GM18526 (cell line): ENCODE measurements at regions not wholly inside any gene's neighbourhood (a gene's known extent, or its start where the extent isn't known, plus 50 kb on each side); places are given as distances from the start of the nearest gene placed in this dataset.

Experiments
- POLR2A ChIP-seq: IDR thresholded peaks from 3 replicates; pipeline ENCODE4 v1.6.1; 2011; ENCODE audit not compliant: insufficient read length; ENCODE audit errors: extremely low read depth

DNA sequence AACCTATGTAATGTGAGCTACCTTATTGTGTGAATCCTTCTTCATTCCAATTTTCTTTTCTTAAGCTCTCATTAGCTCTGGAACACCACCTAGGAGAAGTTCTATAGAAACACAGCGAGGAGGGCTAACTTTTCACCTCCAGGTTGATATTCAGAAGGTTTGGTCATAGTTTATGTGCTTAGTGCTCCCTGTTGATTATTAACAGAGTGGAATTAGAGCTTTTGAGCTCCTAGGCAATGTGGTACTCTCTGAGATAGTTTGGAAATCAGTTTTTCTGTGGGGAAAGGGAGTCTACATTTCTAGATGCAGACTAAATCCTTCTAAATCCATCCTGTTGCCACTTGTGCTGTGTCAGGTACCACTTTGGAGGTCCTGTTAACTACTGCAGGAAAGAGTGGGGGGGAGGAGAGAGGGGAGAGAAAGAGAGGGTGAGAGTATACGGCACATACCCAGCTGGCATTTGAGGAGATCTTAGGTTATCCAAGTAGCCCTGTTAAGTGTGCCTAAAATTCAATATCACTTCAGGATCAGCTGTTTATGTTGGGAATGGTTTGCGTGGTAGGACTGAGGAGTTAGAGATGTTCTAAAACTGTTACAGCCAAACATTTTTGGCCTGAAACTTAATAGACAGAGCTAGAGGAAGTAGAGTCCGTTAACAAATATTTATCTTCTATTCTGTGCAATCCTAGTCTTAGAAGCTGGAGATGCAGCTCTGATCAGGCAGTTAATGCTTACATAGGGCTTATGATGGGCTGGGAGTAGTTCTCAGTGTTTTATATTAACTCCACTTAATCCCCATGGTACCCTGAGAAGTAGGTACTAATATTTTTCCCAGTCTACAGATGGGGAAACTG, 117.5 kb upstream of the PROK2 start:
- TF ChIP-seq POLR2A: no peak

DNA sequence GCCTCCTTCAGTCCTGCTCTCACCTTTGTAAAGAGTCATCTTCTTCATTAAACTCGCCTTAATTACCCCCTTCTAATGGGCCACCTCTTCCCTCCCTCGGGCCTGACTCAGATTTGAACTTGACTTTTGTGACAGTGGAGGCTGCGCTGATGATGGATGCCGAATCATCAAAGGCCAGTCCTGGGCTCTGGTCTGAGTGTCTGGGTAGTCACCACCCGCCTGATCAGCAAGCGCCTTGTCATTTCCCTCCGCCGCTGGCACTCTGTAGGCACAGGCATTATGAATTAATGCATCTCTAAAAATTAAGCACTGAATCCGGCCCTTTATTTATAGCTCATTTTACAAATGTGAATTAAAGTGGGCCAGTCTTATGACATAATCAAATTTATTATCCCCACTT, 116.7 kb upstream of the PROK2 start:
- TF ChIP-seq POLR2A: no peak

DNA sequence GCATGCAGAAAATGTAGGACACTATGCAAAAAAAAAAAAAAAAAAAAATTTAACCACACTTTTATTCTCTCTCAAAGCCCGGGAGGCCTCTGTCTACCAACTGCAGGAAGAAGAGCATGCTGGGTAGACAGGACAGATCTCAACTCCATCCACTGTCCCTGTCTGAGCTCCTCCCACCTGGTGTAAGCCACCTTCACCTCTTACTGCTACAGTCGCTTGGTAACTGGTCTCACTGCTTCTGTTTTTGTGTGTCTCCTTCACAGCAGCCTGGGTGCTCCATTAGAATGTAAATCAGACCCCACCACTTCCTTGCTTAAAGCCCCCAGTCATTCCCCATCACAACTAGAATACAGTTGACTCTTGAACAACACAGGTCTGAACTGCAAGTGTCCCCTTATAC, 115.1 kb upstream of the PROK2 start:
- no peak for TF ChIP-seq POLR2A

DNA sequence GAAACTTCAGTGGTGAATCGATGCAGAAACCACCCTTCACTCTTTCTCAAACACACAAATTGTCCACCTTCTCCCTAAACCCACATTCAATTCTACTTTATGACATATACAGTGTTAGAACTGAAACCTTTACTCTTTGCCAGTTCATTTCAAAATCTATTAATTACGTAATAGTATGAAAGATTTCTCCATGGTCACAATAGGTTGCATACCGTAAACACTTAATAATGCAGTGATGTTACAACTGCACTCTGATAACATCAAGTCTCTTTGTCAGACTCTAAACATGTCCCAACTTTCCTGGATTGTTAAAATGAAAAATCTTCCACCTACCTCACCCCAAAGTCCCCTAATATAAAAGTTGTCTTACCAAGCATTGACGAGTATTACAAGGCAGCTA, 111.8 kb upstream of the PROK2 start:
- no peak for TF ChIP-seq POLR2A

DNA sequence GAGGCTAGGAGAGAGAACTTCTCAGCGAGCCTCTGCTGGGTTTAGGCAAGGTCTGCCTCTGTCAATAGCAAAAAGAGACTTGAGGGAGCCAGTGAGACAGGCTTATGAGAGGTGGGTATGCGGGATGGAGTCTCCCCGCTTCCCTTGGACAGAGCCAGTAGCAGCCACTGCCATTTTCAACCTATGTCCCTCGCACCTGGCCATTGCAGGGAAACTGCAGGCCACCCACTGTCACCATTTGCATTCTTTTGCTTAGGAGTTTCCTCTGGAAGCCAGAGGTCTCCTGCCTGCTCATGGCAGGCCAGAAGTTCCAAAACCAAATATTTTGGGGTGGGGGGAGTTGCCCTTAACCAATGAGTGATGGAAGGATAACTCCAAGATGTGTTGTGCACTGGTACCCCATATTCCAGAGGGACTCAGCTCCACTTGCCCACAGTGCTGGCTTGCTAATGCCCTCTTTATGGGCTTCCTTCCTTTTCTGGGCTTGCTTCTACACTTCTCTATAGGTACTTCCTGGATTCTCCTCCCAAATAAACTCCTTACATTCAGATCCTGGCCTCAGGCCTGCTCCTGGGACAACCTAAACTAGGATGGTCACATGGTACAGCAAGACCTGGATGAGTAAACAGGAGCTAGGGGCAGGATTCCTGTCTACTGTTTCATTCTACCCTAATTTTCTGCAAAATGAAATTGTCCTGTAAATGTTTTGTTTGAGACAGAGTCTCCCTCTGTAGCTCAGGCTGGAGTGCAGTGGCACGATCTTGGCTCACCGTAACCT, 108.9 kb upstream of the PROK2 start:
- no peak for TF ChIP-seq POLR2A

DNA sequence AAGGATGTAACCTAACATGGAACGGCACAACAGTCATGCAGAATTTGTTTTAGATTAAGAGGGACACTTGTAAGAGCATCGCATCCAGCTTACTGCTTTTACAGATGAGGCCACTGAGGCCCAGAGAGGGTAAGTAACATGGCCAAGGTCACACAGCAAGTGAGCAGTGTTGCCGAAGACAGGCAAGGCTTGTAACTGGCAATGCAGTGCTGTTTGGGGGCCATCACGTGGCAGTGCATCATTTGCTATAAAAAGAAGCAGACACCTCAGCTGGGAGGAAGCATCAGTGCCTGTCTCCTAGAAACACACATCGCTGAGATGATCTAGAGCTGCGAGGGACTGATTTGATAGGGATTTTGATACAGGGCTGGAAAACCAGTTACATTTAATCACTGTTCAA, 108.2 kb upstream of the PROK2 start:
- no peak for TF ChIP-seq POLR2A

DNA sequence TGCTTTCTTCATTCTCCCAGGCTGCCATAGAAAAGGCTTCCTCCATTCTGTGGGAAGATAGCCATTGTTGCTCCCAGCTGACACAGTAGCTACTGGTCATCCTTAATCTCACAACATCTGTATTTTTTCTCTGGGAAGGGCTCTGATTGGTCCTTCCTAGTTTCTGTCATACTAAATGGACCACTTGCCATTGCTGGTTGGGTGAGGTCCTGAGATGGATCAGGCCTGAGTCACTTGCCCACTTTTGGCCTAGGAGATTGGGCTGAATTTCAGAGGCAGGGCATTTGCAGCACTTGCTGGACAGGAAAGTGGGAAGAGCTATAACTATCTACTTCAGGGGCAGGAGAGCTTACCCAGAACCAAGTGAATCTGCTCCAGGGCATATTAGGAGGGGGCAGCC, 106.5 kb upstream of the PROK2 start:
- no peak for TF ChIP-seq POLR2A

DNA sequence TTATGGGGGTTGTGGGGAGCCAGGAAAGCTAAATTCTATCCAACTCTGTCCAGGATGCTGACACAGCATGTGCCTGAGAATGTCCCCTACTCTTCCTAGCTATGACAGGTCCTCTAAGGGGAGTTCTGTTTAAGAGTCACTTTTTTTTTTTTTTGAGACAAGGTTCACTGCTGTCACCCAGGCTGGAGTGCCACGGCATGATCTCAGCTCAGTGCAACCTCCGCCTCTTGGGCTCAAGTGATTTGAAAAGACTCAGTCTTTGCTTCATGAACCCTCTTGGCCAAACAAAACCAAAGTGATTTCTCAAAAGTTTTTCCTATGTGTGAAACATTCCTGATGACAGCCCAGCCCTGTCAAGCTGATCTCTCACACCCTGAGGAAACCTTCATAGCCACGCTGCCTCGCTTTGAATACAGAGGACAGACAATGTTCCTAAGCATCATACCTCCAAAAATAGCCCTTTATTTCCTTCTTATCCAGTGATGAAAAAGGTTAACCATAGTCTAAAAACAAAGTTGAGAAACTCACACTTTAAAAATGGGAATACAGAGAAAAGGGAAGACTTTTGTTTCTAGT, 105.5 kb upstream of the PROK2 start:
- TF ChIP-seq POLR2A: no peak

DNA sequence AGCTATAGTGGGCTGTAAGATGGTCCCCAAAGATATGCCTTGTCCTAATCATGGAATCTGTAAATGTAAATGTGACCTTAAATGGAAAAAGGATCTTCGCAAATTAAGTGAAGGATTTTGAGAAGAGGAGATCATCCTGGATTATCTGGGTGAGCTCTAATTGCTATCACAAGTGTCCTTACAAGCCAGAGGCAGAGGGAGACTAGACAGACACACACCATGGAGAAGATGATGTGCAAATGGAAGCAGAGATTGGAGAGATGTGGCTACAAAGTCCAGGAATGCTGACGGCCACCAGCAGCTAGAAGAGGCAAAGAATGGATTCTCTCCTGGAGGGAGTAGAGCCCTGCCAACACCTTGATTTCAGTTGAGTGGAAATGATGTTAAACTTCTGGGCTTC, 102.3 kb upstream of the PROK2 start:
- no peak for TF ChIP-seq POLR2A

DNA sequence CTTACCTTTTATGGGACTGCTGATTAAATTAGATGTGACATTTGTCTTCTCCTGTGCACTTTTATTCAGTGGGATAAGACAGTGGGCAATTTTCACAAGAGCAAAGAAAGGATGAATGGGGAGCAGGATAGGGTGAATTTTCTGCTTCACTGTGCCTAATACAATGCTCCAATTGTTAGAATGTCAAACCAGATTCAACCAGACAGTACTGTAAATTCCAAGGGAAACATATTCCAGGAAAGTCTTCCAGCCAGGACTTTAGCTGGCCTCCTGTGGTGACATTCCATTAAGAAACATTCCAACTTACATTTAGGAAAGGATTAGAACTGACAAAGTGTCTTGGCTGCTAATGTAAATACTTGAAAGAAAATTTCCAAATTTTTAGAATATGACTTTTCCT, 100.1 kb upstream of the PROK2 start:
- TF ChIP-seq POLR2A: no peak

DNA sequence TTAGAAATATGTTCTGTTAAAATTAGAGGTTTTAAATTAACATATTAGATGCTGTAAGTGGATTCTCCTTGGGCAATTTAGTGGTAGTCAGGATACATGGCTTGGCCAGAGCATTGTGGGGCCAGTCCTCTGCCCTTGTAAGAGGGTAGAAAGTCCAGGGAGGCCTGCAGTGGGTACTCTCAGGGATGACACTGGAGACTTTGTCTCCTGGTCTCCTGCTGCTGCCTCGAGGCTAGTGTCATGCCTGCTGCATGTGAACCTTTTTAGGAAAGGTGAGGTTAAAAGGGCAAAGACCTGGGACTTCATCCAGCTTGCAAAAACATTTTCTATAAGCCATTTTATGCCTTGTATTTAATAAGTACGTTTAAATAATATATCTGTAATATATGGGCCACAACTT, 96.8 kb upstream of the PROK2 start:
- TF ChIP-seq POLR2A: no peak

DNA sequence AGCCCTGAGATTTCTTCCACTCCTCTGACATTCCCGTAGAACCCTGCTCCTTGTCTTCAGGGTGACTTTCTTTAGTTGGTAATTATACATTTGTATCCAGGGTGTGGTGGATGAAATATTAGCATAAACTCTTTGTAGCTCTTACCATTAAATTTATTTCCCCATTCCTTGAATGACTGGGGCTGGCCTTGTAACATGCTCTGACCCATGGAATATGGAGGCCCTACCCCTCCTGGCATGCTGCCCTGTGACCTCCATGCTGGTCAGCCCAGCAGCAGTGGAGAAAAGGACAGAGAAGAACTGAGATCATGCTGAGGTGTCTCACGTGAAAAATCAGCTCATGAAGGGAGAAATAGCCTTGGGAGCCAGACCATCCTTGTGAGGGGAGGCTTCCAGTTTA, 96.1 kb upstream of the PROK2 start:
- TF ChIP-seq POLR2A: no peak

DNA sequence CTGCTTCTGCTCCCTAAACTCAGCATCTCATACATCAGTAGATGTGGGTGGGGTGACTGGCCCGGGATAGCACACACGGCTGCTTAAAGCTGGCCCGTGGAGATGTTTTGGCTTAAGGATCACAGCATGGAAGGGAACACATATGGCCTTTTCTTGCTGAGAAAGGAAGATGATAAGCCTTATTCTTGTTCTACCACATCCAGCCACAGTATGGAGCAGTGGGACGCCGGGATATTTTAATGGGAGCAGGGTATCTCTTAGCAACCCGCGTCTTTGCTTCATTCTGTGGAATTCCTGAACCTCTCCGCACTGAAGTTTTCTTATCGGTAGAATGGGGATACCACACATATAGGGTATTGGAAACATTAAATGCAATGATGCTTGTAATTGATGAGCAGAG, 94.1 kb upstream of the PROK2 start:
- TF ChIP-seq POLR2A: no peak

DNA sequence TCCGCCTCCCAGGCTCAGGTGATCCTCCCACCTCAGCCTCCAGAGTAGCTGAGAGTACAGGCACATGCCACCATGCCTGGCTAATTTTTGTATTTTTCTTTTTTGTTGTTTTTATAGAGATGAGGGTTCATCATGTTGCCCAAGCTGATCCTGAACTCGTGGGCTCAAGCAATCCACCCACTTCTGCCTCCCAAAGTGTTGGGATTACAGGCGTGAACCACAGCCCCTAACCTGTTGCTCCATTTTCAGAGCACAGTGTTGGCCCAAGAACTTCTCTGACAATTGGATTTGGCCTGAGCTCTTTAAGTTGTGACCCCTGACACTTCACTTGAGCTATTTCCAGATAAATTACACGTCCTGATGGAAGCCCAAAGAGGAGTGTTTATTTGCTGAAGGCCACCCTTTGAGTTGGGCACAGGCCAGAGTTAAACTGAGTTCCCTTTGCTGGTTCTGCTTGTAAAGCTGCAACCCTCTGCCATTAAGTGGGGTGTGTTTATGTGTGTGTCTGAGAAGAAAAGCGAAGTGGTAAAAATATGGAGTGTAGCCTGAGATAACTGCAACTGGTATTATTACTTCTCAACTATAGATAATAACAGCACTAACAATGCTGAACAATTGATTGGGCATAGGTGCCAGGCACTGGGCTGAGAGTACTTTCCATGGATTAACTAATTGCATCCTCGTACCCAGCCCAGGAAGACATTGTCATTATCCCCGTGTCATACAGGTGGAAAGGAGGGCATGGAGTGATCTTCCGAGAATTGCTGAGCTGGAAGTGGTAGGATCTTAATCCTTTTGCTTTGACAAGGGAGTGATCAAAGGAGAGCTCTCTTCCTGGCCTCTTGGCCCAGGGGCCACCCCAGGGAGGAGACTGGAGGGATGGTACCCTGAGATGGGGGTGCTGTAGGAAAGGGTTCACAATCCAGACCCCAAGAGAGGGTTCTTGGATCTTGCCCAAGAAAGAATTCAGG, 91.5 kb upstream of the PROK2 start:
- TF ChIP-seq POLR2A: no peak

DNA sequence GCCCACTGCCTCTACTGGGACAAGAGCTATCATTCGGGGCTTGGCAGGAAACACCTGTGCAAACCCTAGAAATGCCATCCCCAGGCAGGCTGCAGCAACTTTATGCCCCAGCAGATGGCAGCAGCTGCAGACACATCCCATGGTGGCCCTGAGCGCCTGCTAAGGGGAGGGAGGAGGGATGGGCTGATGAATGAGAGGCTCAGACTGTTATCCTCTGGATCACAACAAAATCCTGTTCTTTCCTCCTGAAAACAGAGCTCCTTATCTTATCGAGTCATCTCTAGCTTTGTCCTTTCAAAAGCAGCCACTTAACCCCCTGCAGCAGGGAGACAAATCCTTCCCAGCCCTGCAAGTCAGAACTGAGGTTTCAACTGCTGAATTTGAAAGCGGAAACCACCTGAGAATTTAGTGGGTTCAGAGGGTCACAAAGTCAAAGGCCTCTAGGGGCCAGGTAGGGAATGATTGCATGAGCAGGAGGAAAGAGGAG, 90.6 kb upstream of the PROK2 start:
- TF ChIP-seq POLR2A: no peak

DNA sequence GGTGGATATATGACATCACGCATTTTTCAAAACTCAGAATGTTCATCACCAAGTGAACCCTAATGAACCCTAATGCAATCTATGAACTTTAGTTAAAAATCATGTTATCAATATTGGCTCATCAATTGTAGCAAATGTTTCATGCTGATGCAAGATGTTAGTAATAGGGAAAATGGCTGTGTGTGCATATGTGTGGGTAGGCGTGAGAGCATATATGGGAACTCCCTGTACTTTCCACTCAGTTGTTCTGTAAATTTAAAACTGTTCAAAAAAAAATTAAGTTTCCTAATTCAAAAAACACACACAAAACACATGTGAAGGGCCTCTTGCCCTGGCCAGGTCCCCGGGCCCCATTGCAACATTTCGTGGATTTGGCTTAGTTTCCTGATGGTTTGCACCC, 89.7 kb upstream of the PROK2 start:
- TF ChIP-seq POLR2A: no peak
